IPS-NIHi7 (cell line): ENCODE measurements at regions not wholly inside any gene's neighbourhood (a gene's known extent, or its start where the extent isn't known, plus 50 kb on each side); places are given as distances from the start of the nearest gene placed in this dataset.
"Not testable (repeated sequence)": the region's sequence is repeated elsewhere in the genome, so short reads cannot be mapped to it uniquely, and the experiment has no call there.

Source experiments
- DNase-seq: peaks from one replicate; pipeline ENCODE4 v3.0.0; 2012; ENCODE audit warnings: mixed read lengths; ENCODE audit errors: extremely low spot score

GRCh38 chr7:70846208-70846607 lies 285.7 kb upstream of the GALNT17 start:
- DNase-seq, result no peak

- no peak for DNase-seq
These were observed 282.2 kb upstream of the GALNT17 start for GRCh38 chr7:70849580-70850235.

DNA sequence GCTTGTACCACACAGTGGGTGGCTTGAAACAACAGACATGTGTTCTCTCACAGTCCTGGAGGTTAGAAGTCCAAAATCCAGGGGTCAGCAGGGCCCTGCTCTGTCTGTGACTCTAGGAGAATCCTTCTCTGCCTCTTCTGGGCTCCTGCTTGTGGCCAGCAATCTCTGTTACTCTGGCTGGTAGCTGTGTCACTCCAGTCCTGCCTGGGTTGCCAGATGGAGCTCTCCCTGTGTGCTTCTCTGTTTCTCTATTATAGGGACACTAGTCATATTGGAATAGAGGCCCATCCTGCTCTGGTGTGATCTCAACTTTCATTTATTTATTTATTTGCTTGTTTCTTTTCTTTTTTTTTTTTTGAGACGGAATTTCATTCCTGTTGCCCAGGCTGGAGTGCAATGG lies 276.6 kb upstream of the GALNT17 start:
- DNase-seq, result no peak

- peak; percentile 77 for DNase-seq
These were observed 274.9 kb upstream of the GALNT17 start for GRCh38 chr7:70856901-70857630.

DNA sequence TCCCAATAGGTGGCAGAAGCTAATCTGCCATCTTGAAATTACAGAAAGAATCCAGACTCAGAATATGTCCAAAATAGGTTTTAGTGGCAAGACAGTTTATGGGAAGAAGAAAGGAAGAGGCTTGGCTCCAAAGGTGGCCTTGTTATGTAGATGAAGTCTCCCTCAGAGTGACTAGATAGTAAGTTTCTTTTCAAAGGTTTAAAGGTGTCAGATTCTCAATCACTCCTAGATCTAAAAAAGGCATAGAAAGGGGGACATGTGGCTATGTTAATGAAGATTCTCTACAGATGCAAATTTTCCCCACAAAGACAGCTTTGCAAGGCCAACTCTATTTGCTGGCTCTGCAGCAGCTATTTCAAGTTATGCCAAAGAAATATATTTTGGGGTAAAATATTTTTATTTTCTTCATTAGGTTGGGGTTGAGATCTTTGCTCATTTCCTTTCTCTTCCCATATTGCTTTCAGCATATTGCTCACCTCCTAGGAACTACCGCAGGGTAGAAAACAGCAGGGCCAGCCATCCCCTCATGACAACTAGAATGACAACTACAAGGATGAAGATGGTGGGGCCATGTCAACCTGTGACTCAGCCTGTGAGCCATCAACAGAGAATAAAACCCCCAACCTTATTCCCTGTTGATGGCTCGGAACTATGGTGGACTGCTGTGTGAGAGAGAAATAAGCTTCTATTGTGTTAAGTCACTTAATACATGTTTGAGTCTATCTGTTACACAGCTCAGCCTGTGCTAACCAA lies 274.0 kb upstream of the GALNT17 start:
- peak; percentile 38 for DNase-seq

DNA sequence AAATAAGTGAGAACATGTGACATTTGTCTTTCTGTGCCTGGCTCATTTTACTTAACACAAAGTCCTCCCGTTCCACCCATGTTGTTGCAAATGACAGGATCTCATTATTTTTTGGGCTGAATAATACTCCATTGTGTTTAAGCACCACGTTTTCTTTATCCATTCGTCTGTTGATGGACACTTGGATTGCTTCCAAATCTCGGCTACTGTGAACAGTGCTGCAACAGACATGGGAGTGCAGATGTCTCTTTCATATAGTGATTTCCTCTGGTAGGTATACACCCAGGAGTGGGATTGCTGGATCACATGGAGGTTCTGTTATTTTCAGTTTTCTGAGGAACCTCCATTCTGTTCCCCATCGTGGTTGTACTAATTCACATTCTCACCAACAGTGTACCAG lies 264.4 kb upstream of the GALNT17 start:
- DNase-seq, result no peak

DNA sequence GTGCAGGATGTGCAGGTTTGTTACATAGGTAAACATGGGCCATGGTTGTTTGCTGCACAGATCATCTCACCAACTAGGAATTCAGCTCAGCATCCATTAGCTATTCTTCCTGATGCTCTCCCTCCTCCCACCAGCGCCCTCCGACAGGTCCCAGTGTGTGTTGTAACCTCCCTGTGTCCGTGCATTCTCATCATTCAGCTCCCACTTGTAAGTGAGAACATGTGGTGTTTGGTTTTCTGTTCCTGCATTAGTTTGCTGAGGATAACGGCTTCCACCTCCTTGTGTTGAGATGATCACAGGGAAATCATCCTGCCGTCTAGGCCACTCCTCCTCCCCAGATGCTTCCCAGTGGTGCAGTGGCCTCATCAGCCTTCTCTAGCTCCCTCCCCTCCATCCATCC lies 261.6 kb upstream of the GALNT17 start:
- DNase-seq, result no peak

GRCh38 chr7:70872188-70872587 lies 259.8 kb upstream of the GALNT17 start:
- DNase-seq, result no peak

- no peak for DNase-seq
These were observed 250.6 kb upstream of the GALNT17 start for GRCh38 chr7:70881167-70881847.

DNA sequence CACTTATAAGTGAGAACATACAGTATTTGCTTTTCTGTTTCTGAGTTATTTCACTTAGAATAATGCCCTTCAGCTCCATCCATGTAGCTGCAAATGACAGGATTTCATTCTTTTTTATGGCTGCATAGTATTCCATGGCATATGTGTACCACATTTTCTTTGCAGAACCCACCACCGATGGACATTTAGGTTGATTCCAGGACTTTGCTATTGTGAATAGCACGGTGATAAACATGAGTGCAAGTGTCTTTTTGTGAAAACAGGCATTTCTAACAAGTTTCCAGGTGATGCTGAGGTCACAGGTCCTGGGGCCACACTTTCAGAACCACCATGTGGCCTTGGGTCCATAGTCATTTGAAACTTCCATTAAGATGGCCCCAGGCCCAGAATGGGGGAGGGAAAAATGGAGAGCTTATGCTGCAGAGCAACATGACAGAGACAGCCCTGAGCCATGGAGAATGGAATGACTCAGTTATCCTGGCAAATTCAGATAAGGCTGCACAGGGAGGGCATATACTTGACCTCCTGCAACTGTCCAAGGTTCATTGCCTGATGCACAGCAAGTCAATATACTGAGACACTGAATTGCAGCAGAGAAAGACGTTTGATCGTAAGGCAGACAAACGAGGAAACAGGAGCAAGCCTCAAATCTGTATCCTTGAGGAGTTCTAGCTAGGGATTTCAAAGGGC lies 248.0 kb upstream of the GALNT17 start:
- no peak for DNase-seq

DNA sequence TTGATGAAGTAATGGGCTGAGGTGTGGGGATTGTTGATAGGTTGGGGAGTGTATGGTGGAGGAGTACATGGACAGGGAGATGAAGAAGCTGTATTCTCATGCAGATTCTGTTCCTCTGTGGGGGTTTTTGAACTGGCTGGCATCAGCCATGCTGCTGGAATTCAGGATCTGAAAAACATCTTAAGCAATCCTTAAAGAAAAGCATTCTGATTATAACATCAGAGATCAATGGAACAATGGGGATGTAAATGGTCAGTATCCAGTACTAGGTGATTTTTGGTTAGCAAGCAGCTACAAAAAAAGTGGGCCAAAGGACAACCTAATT lies 247.5 kb upstream of the GALNT17 start:
- DNase-seq, result peak; percentile 46

DNA sequence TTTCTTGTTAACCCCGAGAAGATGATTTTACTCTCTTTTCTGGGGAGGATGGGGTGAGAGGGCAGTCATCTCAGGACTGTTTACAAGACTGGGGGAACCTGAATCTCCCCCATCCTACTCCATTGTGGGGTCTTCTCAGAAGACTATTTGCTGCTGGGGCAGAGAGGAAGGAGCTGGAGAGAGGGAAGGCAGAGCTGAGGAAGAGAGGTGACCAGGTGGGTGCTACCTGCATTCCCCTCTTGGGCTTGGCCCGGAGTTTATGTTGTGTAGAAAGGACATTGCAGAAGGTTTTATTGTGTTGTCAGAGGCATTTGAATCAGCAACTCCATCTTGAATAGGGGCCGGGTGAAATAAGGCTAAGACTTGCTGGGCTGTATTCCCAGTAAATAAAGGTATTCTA lies 247.1 kb upstream of the GALNT17 start:
- no peak for DNase-seq

DNA sequence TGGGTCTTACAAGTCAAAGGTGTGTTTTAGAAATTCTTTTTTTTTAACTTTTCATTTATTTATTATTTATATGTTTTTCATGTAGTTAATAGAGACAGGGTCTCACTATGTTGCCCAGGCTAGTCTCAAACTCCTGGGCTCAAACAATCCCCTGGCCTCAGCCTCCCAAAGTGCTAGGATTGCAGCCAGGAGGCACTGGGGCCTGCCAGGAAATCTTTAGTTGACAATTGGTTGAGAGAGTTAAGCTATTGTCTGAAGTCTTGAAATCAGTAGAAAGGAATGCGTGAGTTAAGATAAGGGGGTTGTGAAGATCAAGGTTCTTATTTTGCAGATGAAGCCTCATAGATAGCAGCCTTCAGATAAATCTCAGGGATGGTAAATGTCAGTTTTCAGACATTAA lies 245.4 kb upstream of the GALNT17 start:
- DNase-seq, result no peak

- DNase-seq, result no peak
These were observed 244.8 kb upstream of the GALNT17 start for GRCh38 chr7:70887186-70887585.

GRCh38 chr7:70890147-70890969 lies 241.6 kb upstream of the GALNT17 start:
- no peak for DNase-seq

DNA sequence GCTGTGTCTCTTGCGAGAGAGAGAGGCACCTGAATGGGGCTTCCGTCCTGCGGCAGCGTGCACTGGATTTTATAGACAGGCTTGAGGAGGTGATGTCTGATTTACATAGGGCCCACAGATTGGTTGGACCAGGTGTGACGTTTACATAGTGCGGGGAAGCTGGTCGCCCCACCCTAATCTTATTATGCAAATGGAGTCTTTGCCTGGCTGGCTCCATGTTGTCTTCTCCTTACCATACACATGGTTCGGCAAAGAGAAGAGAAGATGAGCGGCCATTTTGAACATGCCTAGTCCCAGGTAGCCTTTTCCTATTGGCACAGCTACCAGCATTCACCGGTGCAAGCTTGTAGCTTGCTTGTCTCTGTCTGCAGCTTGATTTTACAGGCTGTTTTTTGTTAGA lies 238.5 kb upstream of the GALNT17 start:
- no peak for DNase-seq

- peak; percentile 66 for DNase-seq
These were observed 237.8 kb upstream of the GALNT17 start for GRCh38 chr7:70893971-70894715.

DNA sequence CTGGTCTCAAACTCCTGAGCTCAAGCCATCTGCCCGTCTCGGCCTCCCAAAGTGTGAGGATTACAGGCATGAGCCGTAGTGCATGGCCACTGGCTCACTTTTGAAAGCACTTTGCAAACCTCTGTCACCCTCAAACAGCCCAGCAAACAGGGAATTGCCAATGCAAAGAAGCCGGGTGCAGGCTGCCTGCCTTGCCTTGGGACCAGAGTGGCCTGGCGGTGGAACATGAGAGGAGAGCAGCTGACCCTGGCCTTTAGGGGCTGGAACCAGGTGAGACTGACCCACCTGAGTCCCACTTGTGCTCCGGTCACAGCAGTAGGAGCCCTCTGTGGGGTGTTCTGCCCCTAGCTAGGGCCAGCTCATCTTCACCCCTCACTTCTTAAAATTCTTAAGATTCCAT lies 237.1 kb upstream of the GALNT17 start:
- no peak for DNase-seq

DNA sequence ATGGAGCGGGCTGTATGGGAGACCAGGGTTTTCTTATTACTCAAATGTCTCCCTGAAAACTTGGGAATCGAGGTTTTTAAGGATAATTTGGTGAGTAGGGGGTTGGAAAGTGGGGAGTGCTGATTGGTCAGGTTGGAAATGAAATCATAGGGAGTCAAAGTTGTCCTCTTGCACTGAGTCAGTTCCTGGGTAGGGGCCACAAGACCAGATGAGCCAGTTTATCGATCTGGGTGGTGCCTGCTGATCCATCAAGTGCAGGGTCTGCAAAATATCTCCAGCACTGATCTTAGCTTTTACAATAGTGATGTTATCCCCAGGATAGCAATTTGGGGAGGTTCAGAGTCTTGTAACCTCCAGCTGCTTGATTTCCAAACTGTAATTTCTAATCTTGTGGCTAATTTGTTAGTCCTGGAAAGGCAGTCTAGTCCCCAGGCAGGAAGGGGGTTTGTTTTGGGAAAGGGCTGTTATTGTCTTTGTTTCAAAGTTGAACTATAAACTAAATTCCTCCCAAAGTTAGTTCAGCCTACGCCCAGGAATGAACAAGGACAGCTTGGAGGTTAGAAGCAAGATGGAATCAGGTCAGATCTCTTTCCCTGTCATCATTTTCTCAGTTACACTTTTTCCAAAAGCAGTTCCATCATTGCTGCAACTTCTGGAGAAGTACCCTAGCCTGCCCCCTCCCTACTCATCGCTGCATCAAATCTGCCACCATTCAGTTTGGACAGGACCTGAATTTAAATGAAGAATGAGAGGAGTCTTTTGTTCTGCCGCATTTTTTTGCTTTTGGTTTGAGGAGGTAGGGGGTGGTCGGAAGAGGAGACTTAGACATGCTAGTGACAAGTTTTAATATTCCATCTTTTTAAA lies 236.4 kb upstream of the GALNT17 start:
- DNase-seq, result not testable (repeated sequence)
